DND-41 (cell line): ENCODE measurements at regions not wholly inside any gene's neighbourhood (a gene's known extent, or its start where the extent isn't known, plus 50 kb on each side); places are given as distances from the start of the nearest gene placed in this dataset.

Source experiments
- ATAC-seq: fragments of 200-7000 bp; cut with Tn5 transposase; 3 replicates; pipeline ENCODE4 v1.9.1; 2021; ENCODE audit warnings: low read depth; ENCODE audit not compliant: insufficient read depth
- DNase-seq: peaks from one replicate; pipeline ENCODE4 v3.0.0-alpha.2; 2020
- H2AFZ ChIP-seq: 2 replicates; pipeline ENCODE4 v1.6.0; 2012; ENCODE audit warnings: low read depth, low read length
- H3K27ac ChIP-seq: 2 replicates; pipeline ENCODE4 v1.5.1; 2012; ENCODE audit warnings: low read length, inconsistent platforms
- H3K27me3 ChIP-seq: fragments of 200-600 bp; sonication (generic); 2 replicates; pipeline ENCODE4 v1.6.0; 2012; ENCODE audit warnings: low read length, mild to moderate bottlenecking, inconsistent platforms; ENCODE audit not compliant: insufficient read depth, poor library complexity
- H3K36me3 ChIP-seq: 2 replicates; pipeline ENCODE4 v1.5.1; 2012; ENCODE audit warnings: low read length, inconsistent platforms; ENCODE audit not compliant: insufficient read depth
- H3K4me1 ChIP-seq: 2 replicates; pipeline ENCODE4 v1.5.1; 2012; ENCODE audit warnings: mild to moderate bottlenecking, low read length; ENCODE audit not compliant: insufficient read depth
- H3K4me2 ChIP-seq: 2 replicates; pipeline ENCODE4 v1.6.0; 2012; ENCODE audit warnings: mild to moderate bottlenecking, moderate library complexity, low read length, inconsistent platforms; ENCODE audit not compliant: insufficient read depth
- H3K4me3 ChIP-seq, 2 experiments: fragments of 200-600 bp in 1 of 2; shearing (Covaris generic) in 1 of 2; 2 replicates each; pipeline ENCODE4 v1.5.1; 2012 to 2016; ENCODE audit warnings: inconsistent platforms in 2 of 2, low read length in 2 of 2, mild to moderate bottlenecking in 2 of 2, low read depth in 1 of 2, moderate library complexity in 1 of 2
- H3K79me2 ChIP-seq: 2 replicates; pipeline ENCODE4 v1.6.0; 2012; ENCODE audit warnings: low read length, inconsistent platforms; ENCODE audit not compliant: insufficient read depth
- H3K9ac ChIP-seq: 2 replicates; pipeline ENCODE4 v1.6.0; 2012; ENCODE audit warnings: low read depth, mild to moderate bottlenecking, inconsistent platforms, low read length, moderate library complexity
- H3K9me3 ChIP-seq: 2 replicates; pipeline ENCODE4 v1.5.1; 2012; ENCODE audit warnings: low read length, moderate library complexity, mild to moderate bottlenecking, inconsistent platforms; ENCODE audit not compliant: insufficient read depth, severe bottlenecking
- H4K20me1 ChIP-seq: 2 replicates; pipeline ENCODE4 v1.6.0; 2012; ENCODE audit warnings: low read length; ENCODE audit not compliant: insufficient read depth
- CTCF ChIP-seq: IDR thresholded peaks from 2 replicates; pipeline ENCODE4 v1.5.1; 2012; ENCODE audit warnings: borderline replicate concordance, low read length, moderate library complexity, mild to moderate bottlenecking; ENCODE audit not compliant: poor library complexity, severe bottlenecking; ENCODE audit errors: extremely low read depth
- EZH2 ChIP-seq: IDR thresholded peaks from 3 replicates; pipeline ENCODE4 v1.6.1; 2012; ENCODE audit warnings: borderline replicate concordance, low read depth, mild to moderate bottlenecking, moderate library complexity, low read length, inconsistent platforms; ENCODE audit not compliant: severe bottlenecking

GRCh38 chr2:133952420-133952819, 301.5 kb upstream of the MGAT5 start:
- no peak for ATAC-seq

DNA sequence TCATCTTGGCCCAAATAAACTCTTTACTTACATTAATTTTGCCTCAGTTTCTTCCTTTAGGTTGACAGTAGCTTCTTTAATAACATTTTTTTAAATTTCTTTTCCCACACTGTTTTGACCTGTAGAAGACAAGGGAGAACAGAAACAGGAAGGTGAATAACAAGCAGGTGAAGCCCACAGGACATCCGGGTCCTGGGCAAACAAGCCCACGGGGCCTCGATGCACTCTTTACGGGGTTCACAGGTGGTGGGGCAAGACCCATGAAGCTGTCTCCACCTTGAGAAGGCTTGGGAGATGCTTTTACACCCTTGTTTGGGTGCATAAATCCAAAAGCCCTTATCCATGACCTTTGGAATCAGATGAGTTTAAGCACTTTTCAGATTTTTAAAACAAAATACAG, 301.0 kb upstream of the MGAT5 start:
- no peak for ATAC-seq
- Histone ChIP-seq H3K27ac (no peak overlapping the region), H3K9me3 (no peaks in the 10 kb centered on the region), H3K27me3 (no peaks in the 10 kb centered on the region), H4K20me1 (no peaks in the 10 kb centered on the region), H2AFZ (no peak overlapping the region), H3K9ac (no peak overlapping the region), H3K4me2 (no peak overlapping the region), H3K4me1 (peaks cover 4% of the 10 kb centered on the region; the same call in 1 of the 2 replicates), H3K36me3 (no peaks in the 10 kb centered on the region), H3K4me3 (no peak overlapping the region), H3K79me2 (no peaks in the 10 kb centered on the region)
- no peak for TF ChIP-seq CTCF
- TF ChIP-seq EZH2: no peak
- no peak for DNase-seq

More at GRCh38 chr2:133952420-133952819, 301.5 kb upstream of the MGAT5 start:
- no peak for DNase-seq
- Histone ChIP-seq H3K4me3 (no peak overlapping the region), H4K20me1 (no peaks in the 10 kb centered on the region), H3K27ac (no peak overlapping the region), H3K36me3 (no peaks in the 10 kb centered on the region), H3K9ac (no peak overlapping the region), H3K4me2 (no peak overlapping the region), H3K79me2 (no peaks in the 10 kb centered on the region), H3K4me1 (peaks cover 4% of the 10 kb centered on the region; the same call in 1 of the 2 replicates), H3K27me3 (no peaks in the 10 kb centered on the region), H2AFZ (no peak overlapping the region), H3K9me3 (no peaks in the 10 kb centered on the region)
- TF ChIP-seq CTCF (no peak), EZH2 (no peak)

DNA sequence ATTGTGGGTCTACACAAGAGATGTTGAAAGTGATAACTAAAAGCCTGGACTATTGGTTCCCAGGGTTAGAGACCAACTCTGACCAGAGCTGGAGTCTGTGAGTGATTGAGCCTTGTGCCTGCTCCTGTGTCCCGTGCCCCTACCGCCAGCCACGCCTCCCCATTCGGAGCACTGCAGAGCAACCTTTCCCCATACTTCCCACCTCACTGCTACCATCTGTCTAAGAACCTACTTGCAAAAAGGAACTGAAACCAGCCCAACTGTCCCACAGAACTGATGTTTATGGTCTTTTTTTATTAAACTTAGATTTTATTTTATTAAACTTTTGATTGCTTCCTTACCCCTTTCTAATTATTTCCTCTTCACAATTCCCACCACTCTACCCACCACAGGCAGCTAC, 300.3 kb upstream of the MGAT5 start:
- DNase-seq: no peak
- Histone ChIP-seq H3K79me2 (no peaks in the 10 kb centered on the region), H2AFZ (no peak overlapping the region), H3K4me2 (no peak overlapping the region), H4K20me1 (no peaks in the 10 kb centered on the region), H3K9ac (no peak overlapping the region), H3K9me3 (no peaks in the 10 kb centered on the region), H3K4me1 (peaks cover 4% of the 10 kb centered on the region; the same call in 1 of the 2 replicates), H3K36me3 (no peaks in the 10 kb centered on the region), H3K27me3 (no peaks in the 10 kb centered on the region), H3K4me3 (no peak overlapping the region), H3K27ac (no peak overlapping the region)
- no peak for ATAC-seq
- no peak for TF ChIP-seq EZH2
- TF ChIP-seq CTCF: no peak

- Histone ChIP-seq H4K20me1 (no peaks in the 10 kb centered on the region), H3K9me3 (no peaks in the 10 kb centered on the region), H3K36me3 (no peaks in the 10 kb centered on the region), H3K27ac (no peak overlapping the region), H2AFZ (no peak overlapping the region), H3K4me1 (peaks cover 4% of the 10 kb centered on the region; the same call in 1 of the 2 replicates), H3K79me2 (no peaks in the 10 kb centered on the region), H3K4me3 (no peak overlapping the region), H3K9ac (no peak overlapping the region), H3K4me2 (no peak overlapping the region), H3K27me3 (no peaks in the 10 kb centered on the region)
- ATAC-seq (peak; percentile 44; the same call in 2 of the 3 replicates), DNase-seq (no peak)
- TF ChIP-seq EZH2 (no peak), CTCF (no peak)
Observed at GRCh38 chr2:133954636-133955035, 299.2 kb upstream of the MGAT5 start.
